Psoas muscle (tissue), 7 donors: ENCODE measurements at regions not wholly inside any gene's neighbourhood (a gene's known extent, or its start where the extent isn't known, plus 50 kb on each side); places are given as distances from the start of the nearest gene placed in this dataset.

Experiments used
- ATAC-seq, 4 donors: fragments of 200-7000 bp; cut with Tn5 transposase; one replicate each; pipeline ENCODE4 v1.9.1; 2020; ENCODE audit warnings: moderate library complexity in 3 of 4, mild to moderate bottlenecking in 2 of 4
- DNase-seq, 2 donors: peaks; one replicate each; pipeline ENCODE4 v3.0.0-alpha.2; 2020
- H3K27ac ChIP-seq: fragments of 200-600 bp; one replicate; pipeline ENCODE4 v1.8.0; 2022
- H3K27me3 ChIP-seq, 3 donors: fragments of 200-600 bp in 1 of 3; one replicate each; pipeline versions ENCODE4 v1.6.1 to v1.8.0; 2013 to 2022; ENCODE audit warnings: low read length in 2 of 3, mild to moderate bottlenecking in 2 of 3, moderate library complexity in 1 of 3; ENCODE audit not compliant: insufficient read depth in 3 of 3
- H3K36me3 ChIP-seq, 2 donors: fragments of 200-600 bp in 1 of 2; one replicate each; pipeline versions ENCODE4 v1.6.1 to v1.8.0; 2013 to 2022; ENCODE audit warnings: low read depth in 1 of 2, mild to moderate bottlenecking in 1 of 2, moderate library complexity in 1 of 2; ENCODE audit not compliant: insufficient read depth in 1 of 2
- H3K4me1 ChIP-seq: fragments of 200-600 bp; one replicate; pipeline ENCODE4 v1.8.0; 2022
- H3K4me3 ChIP-seq: fragments of 200-600 bp; one replicate; pipeline ENCODE4 v1.8.0; 2022; ENCODE audit warnings: mild to moderate bottlenecking
- H3K9me3 ChIP-seq: fragments of 200-600 bp; one replicate; pipeline ENCODE4 v1.8.0; 2022
- WGBS, 3 donors: extraction: QIAGEN DNeasy Blood & Tissue Kit; methylation state at CpG; one replicate each; pipeline versions ENCODE4 v1.1.6 to v1.1.7; 2013; 5-methylcytosine and 5-hydroxymethylcytosine counted together
- intact Hi-C, 2 donors: fragments of 100-400 bp; cut with DNase I; formaldehyde crosslinking; loops; one replicate each; pipeline versions ENCODE4 v1.11.0 to v1.14.2; 2022
- TF ChIP-seq, protein P1 (sequence below): fragments of 200-600 bp; IDR thresholded peaks from one replicate; pipeline ENCODE4 v1.8.0; 2022; ENCODE audit warnings: antibody characterized with exemption
- donor health status: healthy with polysubstance abuse.
- donor health status: DM: no; HTN: no; CAD: no; lungs with moderate emphysema.
- donor health status: Bipolar disorder and iron deficiency.
- donor health status: healthy.
- donor health status: DM: yes; HTN: yes; CAD: no.
- donor health status: DM: no; HTN: no; CAD: no.
- donor health status: DM: yes; HTN: yes; CAD: no.

DNA sequence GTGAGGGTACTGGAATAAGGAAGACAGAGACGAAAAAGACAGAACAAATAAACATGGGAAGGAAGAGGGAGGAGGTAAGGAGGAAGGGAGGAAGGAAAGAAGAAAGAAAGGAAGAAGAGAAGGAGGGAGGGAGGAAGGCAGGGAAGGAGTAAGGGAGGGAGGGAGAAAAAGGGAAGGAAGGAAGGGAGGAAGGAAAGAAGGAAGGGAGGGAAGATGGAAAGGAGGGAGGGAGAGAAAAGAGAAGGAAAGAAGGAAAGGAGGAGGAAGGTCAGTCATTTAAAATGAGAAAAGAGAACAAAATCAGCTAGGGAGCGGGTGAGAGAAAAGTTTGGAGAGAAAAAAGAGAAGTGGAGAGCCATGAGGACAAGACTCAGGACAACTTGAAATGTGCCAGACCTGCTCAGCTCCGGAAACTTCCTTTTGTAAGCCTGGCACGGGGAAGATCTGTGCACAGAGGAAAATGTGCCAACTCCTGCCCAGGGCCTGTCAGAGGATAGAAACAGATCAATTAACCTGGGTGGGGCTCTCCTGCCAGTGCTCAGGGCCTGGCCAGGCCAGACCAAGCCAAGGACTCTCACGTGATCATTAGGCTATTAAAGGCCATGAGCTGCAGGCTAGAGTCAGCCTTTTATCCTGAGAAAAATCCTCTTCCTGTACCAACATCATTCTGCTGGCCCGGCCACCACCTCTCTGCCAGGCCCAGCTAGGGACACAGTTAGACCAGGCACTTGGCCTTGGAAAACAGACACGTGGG, 50.1 kb upstream of the BCL6 start:
- TF ChIP-seq, protein P1, sequence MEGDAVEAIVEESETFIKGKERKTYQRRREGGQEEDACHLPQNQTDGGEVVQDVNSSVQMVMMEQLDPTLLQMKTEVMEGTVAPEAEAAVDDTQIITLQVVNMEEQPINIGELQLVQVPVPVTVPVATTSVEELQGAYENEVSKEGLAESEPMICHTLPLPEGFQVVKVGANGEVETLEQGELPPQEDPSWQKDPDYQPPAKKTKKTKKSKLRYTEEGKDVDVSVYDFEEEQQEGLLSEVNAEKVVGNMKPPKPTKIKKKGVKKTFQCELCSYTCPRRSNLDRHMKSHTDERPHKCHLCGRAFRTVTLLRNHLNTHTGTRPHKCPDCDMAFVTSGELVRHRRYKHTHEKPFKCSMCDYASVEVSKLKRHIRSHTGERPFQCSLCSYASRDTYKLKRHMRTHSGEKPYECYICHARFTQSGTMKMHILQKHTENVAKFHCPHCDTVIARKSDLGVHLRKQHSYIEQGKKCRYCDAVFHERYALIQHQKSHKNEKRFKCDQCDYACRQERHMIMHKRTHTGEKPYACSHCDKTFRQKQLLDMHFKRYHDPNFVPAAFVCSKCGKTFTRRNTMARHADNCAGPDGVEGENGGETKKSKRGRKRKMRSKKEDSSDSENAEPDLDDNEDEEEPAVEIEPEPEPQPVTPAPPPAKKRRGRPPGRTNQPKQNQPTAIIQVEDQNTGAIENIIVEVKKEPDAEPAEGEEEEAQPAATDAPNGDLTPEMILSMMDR: no peak
- H3K4me3 ChIP-seq: no peak overlapping the region
- intact Hi-C loops: no loop called here
- DNase-seq: no peak
- no peak overlapping the region for H3K27ac ChIP-seq
- no peaks in the 10 kb centered on the region for H3K9me3 ChIP-seq
- no peaks in the 10 kb centered on the region for H3K27me3 ChIP-seq
- 53 to 69% (median 56%) methylated on average over 7 of the region's 7 CpGs for WGBS, 3 donors
- peak in 2 of 4 donors; percentile 36 to 53 for ATAC-seq
- H3K4me1 ChIP-seq: no peaks in the 10 kb centered on the region
- H3K36me3 ChIP-seq: no peaks in the 10 kb centered on the region

DNA sequence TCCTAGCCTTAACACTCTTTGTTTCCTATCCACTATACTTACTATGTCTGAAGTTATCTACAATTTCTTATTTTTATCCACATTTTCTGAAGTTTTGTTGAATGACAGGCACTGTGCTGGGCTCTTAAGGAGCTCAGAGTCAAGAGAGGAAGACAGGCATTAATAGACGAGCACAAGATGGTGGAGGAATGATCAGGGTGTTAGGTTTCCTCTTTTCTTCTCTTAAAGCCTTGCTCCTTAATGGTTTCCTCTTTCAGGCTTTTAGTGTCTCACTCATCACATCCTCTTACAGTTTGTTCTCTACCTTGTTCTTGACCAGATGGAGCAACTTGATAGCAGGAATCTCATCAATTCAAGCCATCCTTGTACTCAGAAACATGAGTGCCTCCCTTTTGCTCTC, 52.9 kb upstream of the BCL6 start:
- no peaks in the 10 kb centered on the region for H3K9me3 ChIP-seq
- no peaks in the 10 kb centered on the region for H3K36me3 ChIP-seq
- H3K27me3 ChIP-seq: no peaks in the 10 kb centered on the region
- TF ChIP-seq, protein P1: no peak
- intact Hi-C loops: no loop called here
- H3K4me3 ChIP-seq: no peak overlapping the region
- WGBS, 3 donors: 39 to 83% (median 60%) methylated on average over 1 of the region's 1 CpG
- H3K4me1 ChIP-seq: no peaks in the 10 kb centered on the region
- ATAC-seq (peak in 1 of 4 donors; percentile 38), DNase-seq (no peak)
- no peak overlapping the region for H3K27ac ChIP-seq

DNA sequence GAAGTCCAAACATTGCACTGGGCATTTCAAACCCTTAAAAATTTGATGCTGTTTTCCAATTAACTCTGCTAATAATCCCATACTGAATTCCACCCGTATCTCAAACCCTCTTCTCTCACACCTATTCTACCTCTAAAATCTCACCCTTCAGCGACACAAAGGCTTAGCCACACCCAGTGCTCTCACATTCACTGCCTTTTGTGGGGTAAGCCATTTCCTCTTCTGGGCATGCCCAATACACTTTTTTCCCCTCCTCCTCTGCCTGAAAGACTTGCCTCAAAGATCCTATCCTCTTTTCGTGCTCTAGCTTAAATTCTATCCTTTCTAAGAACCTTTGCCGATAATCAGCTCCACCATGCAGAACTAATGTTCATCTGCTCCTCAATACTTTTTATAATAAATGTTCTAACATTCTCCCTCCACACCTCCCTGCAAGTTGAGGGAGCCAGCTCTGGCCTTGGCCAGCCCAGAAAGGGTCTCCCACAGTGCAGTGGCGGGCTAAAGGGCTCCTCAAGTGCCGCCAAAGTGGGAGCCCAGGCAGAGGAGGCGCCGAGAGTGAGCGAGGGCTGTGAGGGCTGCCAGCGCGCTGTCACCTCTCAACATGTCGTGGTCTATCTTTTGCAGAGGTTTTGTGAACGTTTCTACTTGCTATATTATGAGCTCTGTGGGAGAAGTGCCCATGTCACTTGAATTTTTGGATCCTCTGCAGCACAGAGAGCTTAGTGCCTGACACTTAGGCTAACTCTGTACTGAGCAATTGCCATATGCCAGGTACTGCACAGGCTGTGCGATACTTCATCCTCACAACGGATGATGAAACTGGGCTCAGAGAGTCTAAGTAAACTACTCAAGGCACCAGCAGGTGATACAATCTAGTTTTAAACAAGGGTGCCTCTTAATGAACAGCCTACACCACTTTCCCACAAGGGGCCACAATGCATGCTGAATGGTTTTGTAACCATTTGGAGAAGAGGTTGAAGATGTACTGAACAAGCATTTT, 53.6 kb upstream of the BCL6 start:
- Histone ChIP-seq H3K4me3 (no peak overlapping the region), H3K36me3 (no peaks in the 10 kb centered on the region), H3K27me3 (no peaks in the 10 kb centered on the region), H3K27ac (no peak overlapping the region), H3K9me3 (no peaks in the 10 kb centered on the region), H3K4me1 (no peaks in the 10 kb centered on the region)
- TF ChIP-seq, protein P1: no peak
- DNase-seq (no peak), ATAC-seq (peak in 2 of 4 donors; percentile 25 to 30)
- intact Hi-C loops: no loop called here
- 90 to 94% (median 92%) methylated on average over 15 of the region's 15 CpGs for WGBS, 3 donors

DNA sequence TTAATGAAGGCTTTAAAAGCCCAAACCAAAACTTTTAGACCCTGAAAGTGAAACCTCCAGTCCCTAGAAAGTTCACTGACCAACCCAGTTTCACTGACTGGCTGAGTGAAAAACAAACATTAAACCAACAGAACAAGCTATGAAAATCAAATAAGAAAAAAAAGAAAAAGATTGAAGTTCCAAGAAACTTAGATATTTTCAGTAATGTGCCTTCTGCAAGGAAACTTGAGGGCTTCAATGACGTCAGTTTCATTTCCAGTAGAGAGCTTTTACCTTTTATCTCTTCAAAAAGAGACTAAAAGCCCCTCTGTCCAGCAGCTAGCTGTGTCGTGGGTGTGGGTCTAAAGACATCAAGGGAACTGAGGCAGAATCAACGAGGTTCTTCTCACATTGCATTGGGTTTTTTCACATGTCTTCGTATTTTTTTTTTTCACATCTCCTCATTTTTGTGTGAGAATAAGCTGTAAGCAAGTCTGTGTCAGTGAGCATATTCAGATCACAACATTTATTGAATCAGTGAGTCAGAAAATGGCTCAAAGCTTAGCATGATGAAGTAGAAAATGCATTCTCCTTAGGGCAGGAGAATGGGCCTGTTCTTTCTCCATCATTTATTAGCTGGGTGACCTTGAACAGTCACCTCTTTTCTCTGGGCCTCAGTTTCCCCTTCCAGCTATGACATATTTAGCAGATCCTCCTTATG, 54.8 kb upstream of the BCL6 start:
- ATAC-seq (no peak), DNase-seq (no peak)
- TF ChIP-seq, protein P1: no peak
- Histone ChIP-seq H3K4me3 (no peak overlapping the region), H3K27ac (no peak overlapping the region), H3K9me3 (no peaks in the 10 kb centered on the region), H3K4me1 (no peaks in the 10 kb centered on the region), H3K27me3 (no peaks in the 10 kb centered on the region), H3K36me3 (no peaks in the 10 kb centered on the region)
- intact Hi-C loops: no loop called here
- 79 to 88% (median 88%) methylated on average over 4 of the region's 4 CpGs for WGBS, 3 donors
